Testis (tissue), 2 donors: ENCODE measurements at regions not wholly inside any gene's neighbourhood (a gene's known extent, or its start where the extent isn't known, plus 50 kb on each side); places are given as distances from the start of the nearest gene placed in this dataset.

ENCODE experiments used
- POLR2A ChIP-seq: fragments of 450-650 bp; IDR thresholded peaks from one replicate; pipeline ENCODE4 v1.6.1; 2017; ENCODE audit warnings: antibody characterized with exemption, mild to moderate bottlenecking, moderate library complexity
- TF ChIP-seq, protein P1 (sequence below), 3 experiments: fragments of 450-650 bp in 2 of 3; fragments of 200-600 bp in 1 of 3; sonication (generic) in 1 of 3; IDR thresholded peaks; one replicate each; pipeline ENCODE4 v1.5.1; 2016 to 2019; ENCODE audit warnings: antibody characterized with exemption in 3 of 3, mild to moderate bottlenecking in 2 of 3, moderate library complexity in 1 of 3

DNA sequence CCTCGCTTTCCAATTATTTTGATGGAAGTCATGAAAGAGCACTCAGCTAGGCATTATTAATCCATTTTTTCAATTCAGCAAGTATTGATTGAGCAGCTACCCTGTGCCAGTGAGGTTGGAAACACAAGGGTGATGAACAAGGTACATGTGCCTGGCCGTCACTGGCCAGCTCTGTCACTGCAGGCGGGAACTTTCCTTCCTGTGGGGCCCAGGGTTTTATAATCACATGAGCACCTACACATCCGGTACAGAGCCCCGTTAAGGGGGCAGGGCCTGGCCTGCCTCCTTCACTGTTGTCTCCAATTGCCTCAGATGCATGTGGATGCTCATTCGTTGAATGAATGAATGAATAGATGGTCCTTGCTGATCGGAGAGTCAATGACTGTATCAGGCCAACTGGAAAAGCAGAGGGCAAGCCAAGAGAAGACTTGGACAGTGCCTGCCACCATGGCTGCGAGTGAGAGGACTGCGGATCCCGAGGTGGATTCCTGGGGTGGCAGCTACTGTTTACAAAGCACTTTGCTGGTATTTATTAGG lies 55.9 kb upstream of the KCNMB1 start:
- TF ChIP-seq, protein P1, sequence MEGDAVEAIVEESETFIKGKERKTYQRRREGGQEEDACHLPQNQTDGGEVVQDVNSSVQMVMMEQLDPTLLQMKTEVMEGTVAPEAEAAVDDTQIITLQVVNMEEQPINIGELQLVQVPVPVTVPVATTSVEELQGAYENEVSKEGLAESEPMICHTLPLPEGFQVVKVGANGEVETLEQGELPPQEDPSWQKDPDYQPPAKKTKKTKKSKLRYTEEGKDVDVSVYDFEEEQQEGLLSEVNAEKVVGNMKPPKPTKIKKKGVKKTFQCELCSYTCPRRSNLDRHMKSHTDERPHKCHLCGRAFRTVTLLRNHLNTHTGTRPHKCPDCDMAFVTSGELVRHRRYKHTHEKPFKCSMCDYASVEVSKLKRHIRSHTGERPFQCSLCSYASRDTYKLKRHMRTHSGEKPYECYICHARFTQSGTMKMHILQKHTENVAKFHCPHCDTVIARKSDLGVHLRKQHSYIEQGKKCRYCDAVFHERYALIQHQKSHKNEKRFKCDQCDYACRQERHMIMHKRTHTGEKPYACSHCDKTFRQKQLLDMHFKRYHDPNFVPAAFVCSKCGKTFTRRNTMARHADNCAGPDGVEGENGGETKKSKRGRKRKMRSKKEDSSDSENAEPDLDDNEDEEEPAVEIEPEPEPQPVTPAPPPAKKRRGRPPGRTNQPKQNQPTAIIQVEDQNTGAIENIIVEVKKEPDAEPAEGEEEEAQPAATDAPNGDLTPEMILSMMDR (IDR thresholded peaks at IDR 0.05), result no peak
- no peak for TF ChIP-seq POLR2A
